ENCODE measurements at regions not wholly inside any gene's neighbourhood (a gene's known extent, or its start where the extent isn't known, plus 50 kb on each side); places are given as distances from the start of the nearest gene placed in this dataset.

DNA sequence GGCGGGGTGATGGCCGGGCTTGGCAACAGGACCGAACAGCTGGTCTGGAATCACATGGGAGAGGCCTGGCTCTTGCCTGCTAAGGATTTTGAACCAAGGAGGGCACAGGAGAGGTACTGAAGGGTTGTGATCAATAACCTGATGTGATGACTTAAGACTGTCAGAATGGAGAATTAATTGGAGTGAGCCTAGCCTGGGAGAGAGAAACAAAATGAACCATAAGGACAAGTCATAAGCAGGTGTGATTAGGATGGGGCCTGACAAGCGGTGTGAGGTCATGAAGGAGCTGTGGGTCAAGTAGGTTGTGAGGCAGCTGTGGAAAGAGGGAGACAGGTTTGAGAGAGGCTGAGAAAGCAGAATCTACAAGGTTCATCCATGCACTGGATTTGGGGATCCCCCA lies 104.6 kb downstream of the MED10 start:
- no peaks in the 10 kb centered on the region for H3K9me3 ChIP-seq (ENCODE audit: low read depth)
- no peaks in the 10 kb centered on the region for H3K4me1 ChIP-seq (ENCODE audit: low read depth)
- no peaks in the 10 kb centered on the region for H3K27me3 ChIP-seq
- no peaks in the 10 kb centered on the region for H3K36me3 ChIP-seq
- no peak overlapping the region for H3K27ac ChIP-seq
- DNase-seq (ENCODE audit: low read depth in 1 of 2, low spot score in 1 of 2): no peak
- TF ChIP-seq, protein P1, sequence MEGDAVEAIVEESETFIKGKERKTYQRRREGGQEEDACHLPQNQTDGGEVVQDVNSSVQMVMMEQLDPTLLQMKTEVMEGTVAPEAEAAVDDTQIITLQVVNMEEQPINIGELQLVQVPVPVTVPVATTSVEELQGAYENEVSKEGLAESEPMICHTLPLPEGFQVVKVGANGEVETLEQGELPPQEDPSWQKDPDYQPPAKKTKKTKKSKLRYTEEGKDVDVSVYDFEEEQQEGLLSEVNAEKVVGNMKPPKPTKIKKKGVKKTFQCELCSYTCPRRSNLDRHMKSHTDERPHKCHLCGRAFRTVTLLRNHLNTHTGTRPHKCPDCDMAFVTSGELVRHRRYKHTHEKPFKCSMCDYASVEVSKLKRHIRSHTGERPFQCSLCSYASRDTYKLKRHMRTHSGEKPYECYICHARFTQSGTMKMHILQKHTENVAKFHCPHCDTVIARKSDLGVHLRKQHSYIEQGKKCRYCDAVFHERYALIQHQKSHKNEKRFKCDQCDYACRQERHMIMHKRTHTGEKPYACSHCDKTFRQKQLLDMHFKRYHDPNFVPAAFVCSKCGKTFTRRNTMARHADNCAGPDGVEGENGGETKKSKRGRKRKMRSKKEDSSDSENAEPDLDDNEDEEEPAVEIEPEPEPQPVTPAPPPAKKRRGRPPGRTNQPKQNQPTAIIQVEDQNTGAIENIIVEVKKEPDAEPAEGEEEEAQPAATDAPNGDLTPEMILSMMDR (IDR thresholded peaks at IDR 0.05; ENCODE audit: low read depth, low read length): no peak
- H3K4me3 ChIP-seq: no peak overlapping the region

DNA sequence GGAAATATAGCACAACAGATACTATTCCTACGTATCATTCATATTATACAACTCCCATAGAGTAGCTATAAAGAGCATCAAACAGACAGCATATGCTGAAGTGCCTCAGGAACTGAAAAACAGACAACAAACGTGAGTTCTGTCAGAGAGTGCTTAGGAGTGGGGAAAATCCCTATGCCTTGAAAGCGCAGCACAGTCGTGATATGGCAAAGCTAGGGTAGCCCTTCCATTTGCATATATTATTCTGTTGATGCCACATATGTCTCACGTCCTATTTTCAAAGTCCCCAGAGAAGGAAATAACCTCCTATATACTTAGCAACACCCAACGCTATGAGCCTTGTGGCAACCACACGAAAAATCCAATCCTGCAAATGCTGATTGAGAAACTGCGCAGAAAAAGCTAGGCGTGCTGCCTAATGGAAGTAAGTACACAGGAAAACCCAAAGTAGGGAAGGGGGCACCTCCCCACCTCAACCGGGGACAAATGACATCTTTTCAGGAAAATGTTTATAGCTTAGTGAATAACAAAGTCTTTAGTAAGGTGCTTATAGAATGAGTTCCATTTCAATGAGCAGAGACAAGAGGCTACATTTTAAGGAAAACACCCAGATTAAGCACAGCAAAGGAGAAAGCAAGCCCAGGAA lies 105.1 kb downstream of the MED10 start:
- TF ChIP-seq, protein P1 (IDR thresholded peaks at IDR 0.05; ENCODE audit: low read depth, low read length): no peak
- no peaks in the 10 kb centered on the region for H3K36me3 ChIP-seq

DNA sequence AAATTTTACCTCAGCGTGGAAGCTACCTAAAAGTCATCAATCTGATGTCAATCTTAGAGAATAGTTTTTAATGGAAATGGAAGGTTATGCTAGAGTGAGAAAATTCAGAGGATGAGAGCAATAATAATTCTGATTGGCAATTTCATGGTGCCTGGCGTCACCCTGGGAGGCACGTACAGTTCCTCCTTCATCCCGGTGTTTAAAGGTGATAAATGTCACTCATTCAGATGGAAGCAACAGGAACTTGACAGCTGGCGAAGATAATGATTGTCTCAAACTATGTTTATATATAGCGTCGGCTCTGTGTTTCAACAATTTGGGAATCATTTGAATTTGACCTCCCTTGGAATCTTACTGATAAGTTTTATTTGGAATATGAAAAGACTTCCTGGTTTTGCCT lies 108.4 kb downstream of the MED10 start:
- TF ChIP-seq, protein P1 (IDR thresholded peaks at IDR 0.05; ENCODE audit: low read depth, low read length): no peak
- H3K4me3 ChIP-seq: no peak overlapping the region
- H3K27ac ChIP-seq: no peak overlapping the region
- H3K27me3 ChIP-seq: no peaks in the 10 kb centered on the region
- no peaks in the 10 kb centered on the region for H3K4me1 ChIP-seq (ENCODE audit: low read depth)
- H3K36me3 ChIP-seq: no peaks in the 10 kb centered on the region
- DNase-seq (ENCODE audit: low read depth in 1 of 2, low spot score in 1 of 2): no peak
- no peaks in the 10 kb centered on the region for H3K9me3 ChIP-seq (ENCODE audit: low read depth)

More for the DNA sequence above, 105.1 kb downstream of the MED10 start:
- no peak for DNase-seq (ENCODE audit: low read depth in 1 of 2, low spot score in 1 of 2)
- no peaks in the 10 kb centered on the region for H3K9me3 ChIP-seq (ENCODE audit: low read depth)
- H3K27me3 ChIP-seq: no peaks in the 10 kb centered on the region
- no peak overlapping the region for H3K4me3 ChIP-seq
- H3K4me1 ChIP-seq (ENCODE audit: low read depth): no peaks in the 10 kb centered on the region
- no peak overlapping the region for H3K27ac ChIP-seq

DNA sequence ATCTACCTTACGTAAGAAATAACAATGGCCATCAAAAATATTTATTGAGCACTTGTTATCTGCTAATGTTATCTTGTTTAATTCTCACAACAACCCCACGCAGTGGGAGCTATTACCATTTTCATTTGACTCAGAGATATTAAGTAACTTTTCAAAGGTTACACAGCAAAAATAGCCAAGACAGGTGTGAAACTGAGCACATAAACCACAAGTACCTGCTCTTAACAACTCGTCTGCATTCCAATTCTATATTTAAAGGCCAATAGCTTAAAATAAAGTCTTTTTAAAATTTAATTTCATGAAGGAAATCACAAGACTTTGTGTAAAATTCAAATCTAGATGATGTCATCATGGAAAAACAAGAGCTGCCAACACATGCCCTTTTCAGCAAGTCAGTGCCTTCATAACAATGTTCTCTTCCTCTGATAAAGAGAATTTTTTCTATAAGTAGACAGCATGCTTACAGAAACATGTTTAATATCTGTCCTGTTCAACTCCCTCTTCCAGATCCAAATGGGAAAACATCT lies 111.6 kb downstream of the MED10 start:
- H3K9me3 ChIP-seq (ENCODE audit: low read depth): no peaks in the 10 kb centered on the region
- no peak for DNase-seq (ENCODE audit: low read depth in 1 of 2, low spot score in 1 of 2)
- TF ChIP-seq, protein P1 (IDR thresholded peaks at IDR 0.05; ENCODE audit: low read depth, low read length): no peak

DNA sequence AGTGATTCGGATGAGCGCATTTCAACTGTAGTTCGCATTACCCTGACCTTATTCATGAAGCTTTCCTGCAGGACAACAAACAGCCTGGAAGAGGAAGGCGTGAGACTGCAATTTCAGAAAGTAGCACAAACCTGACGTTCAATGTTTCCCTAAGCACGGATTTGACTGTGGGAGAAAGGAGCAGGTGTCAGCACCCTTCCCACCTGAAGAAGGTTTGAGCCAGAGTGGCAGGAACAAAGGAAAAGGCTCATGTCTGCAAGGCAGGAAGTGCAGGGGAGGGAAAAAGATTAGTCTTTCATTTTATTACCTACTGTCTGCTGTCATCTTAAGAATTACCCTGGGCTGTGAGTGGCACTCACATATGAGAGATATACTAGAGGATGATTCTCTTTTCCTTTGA lies 114.0 kb downstream of the MED10 start:
- no peaks in the 10 kb centered on the region for H3K36me3 ChIP-seq

More for the DNA sequence above, 111.6 kb downstream of the MED10 start:
- no peaks in the 10 kb centered on the region for H3K36me3 ChIP-seq
- H3K4me1 ChIP-seq (ENCODE audit: low read depth): no peaks in the 10 kb centered on the region
- H3K27me3 ChIP-seq: no peaks in the 10 kb centered on the region
- H3K4me3 ChIP-seq: no peak overlapping the region
- H3K27ac ChIP-seq: no peak overlapping the region

More for the DNA sequence above, 114.0 kb downstream of the MED10 start:
- Histone ChIP-seq H3K4me3 (no peak overlapping the region), H3K4me1 (ENCODE audit: low read depth) (no peaks in the 10 kb centered on the region), H3K27ac (no peak overlapping the region), H3K9me3 (ENCODE audit: low read depth) (no peaks in the 10 kb centered on the region), H3K27me3 (no peaks in the 10 kb centered on the region)
- TF ChIP-seq, protein P1 (IDR thresholded peaks at IDR 0.05; ENCODE audit: low read depth, low read length): no peak
- no peak for DNase-seq (ENCODE audit: low read depth in 1 of 2, low spot score in 1 of 2)

All from cardiac muscle cell (in vitro differentiated cells and primary cell).